ENCODE measurements at regions not wholly inside any gene's neighbourhood (a gene's known extent, or its start where the extent isn't known, plus 50 kb on each side); places are given as distances from the start of the nearest gene placed in this dataset.

GRCh38 chr5:3490957-3491507 is 104.6 kb upstream of the IRX1 start:
- DNase-seq (no peak), ATAC-seq (ENCODE audit: insufficient read depth, low read depth) (no peak)
- Histone ChIP-seq H2AFZ (ENCODE audit: low read depth, low read length) (no peak overlapping the region), H3K27ac (ENCODE audit: low read length) (no peak overlapping the region), H4K20me1 (ENCODE audit: insufficient read depth, low read length) (no peaks in the 10 kb centered on the region), H3K27me3 (ENCODE audit: insufficient read depth, low read length, poor library complexity) (no peaks in the 10 kb centered on the region), H3K9ac (ENCODE audit: low read depth, low read length) (no peak overlapping the region), H3K4me2 (ENCODE audit: insufficient read depth, low read length) (no peak overlapping the region), H3K4me3 (ENCODE audit: low read depth in 1 of 2, low read length in 2 of 2) (no peak overlapping the region), H3K4me1 (ENCODE audit: insufficient read depth, low read length) (no peaks in the 10 kb centered on the region), H3K79me2 (ENCODE audit: insufficient read depth, low read length) (no peaks in the 10 kb centered on the region), H3K36me3 (ENCODE audit: insufficient read depth, low read length) (no peaks in the 10 kb centered on the region), H3K9me3 (ENCODE audit: insufficient read depth, low read length, severe bottlenecking) (peaks cover 4% of the 10 kb centered on the region)
- TF ChIP-seq EZH2 (IDR thresholded peaks at IDR 0.05; ENCODE audit: borderline replicate concordance, low read depth, low read length, severe bottlenecking) (no peak), CTCF (IDR thresholded peaks at IDR 0.05; ENCODE audit: borderline replicate concordance, extremely low read depth, low read length, poor library complexity, severe bottlenecking) (no peak)

GRCh38 chr5:3489239-3489843 is 106.3 kb upstream of the IRX1 start:
- no peaks in the 10 kb centered on the region for H3K9me3 ChIP-seq (ENCODE audit: insufficient read depth, low read length, severe bottlenecking)
- no peak overlapping the region for H3K9ac ChIP-seq (ENCODE audit: low read depth, low read length)
- H3K27me3 ChIP-seq (ENCODE audit: insufficient read depth, low read length, poor library complexity) = no peaks in the 10 kb centered on the region
- no peak for ATAC-seq (ENCODE audit: insufficient read depth, low read depth)
- H2AFZ ChIP-seq (ENCODE audit: low read depth, low read length) = no peak overlapping the region
- H3K4me2 ChIP-seq (ENCODE audit: insufficient read depth, low read length) = no peak overlapping the region
- no peak overlapping the region for H3K27ac ChIP-seq (ENCODE audit: low read length)
- H3K36me3 ChIP-seq (ENCODE audit: insufficient read depth, low read length) = no peaks in the 10 kb centered on the region
- no peaks in the 10 kb centered on the region for H3K79me2 ChIP-seq (ENCODE audit: insufficient read depth, low read length)
- no peak for TF ChIP-seq EZH2 (IDR thresholded peaks at IDR 0.05; ENCODE audit: borderline replicate concordance, low read depth, low read length, severe bottlenecking)
- no peak for TF ChIP-seq CTCF (IDR thresholded peaks at IDR 0.05; ENCODE audit: borderline replicate concordance, extremely low read depth, low read length, poor library complexity, severe bottlenecking)
- no peak for DNase-seq
- no peaks in the 10 kb centered on the region for H4K20me1 ChIP-seq (ENCODE audit: insufficient read depth, low read length)
- peaks cover 15% of the 10 kb centered on the region for H3K4me1 ChIP-seq (ENCODE audit: insufficient read depth, low read length)
- no peak overlapping the region for H3K4me3 ChIP-seq (ENCODE audit: low read depth in 1 of 2, low read length in 2 of 2)

- peak; percentile 82 for ATAC-seq (ENCODE audit: insufficient read depth, low read depth)
- no peaks in the 10 kb centered on the region for H3K36me3 ChIP-seq (ENCODE audit: insufficient read depth, low read length)
- H3K27me3 ChIP-seq (ENCODE audit: insufficient read depth, low read length, poor library complexity) = no peaks in the 10 kb centered on the region
Observed at GRCh38 chr5:3484836-3485235, 110.8 kb upstream of the IRX1 start.

More at GRCh38 chr5:3484836-3485235, 110.8 kb upstream of the IRX1 start:
- peak overlapping the region; percentile 73 for H2AFZ ChIP-seq (ENCODE audit: low read depth, low read length)
- peak overlapping the region; percentile 40 for H3K9ac ChIP-seq (ENCODE audit: low read depth, low read length)
- TF ChIP-seq CTCF (IDR thresholded peaks at IDR 0.05; ENCODE audit: borderline replicate concordance, extremely low read depth, low read length, poor library complexity, severe bottlenecking) = no peak
- TF ChIP-seq EZH2 (IDR thresholded peaks at IDR 0.05; ENCODE audit: borderline replicate concordance, low read depth, low read length, severe bottlenecking) = no peak
- H3K4me1 ChIP-seq (ENCODE audit: insufficient read depth, low read length) = peaks cover 19% of the 10 kb centered on the region
- H3K4me2 ChIP-seq (ENCODE audit: insufficient read depth, low read length) = peak overlapping the region; percentile 56
- peak overlapping the region in 1 of 2 experiments; percentile 34; a peak in 2 of 4 replicates for H3K4me3 ChIP-seq (ENCODE audit: low read depth in 1 of 2, low read length in 2 of 2)
- H3K9me3 ChIP-seq (ENCODE audit: insufficient read depth, low read length, severe bottlenecking) = no peaks in the 10 kb centered on the region
- peak overlapping the region; percentile 81 for H3K27ac ChIP-seq (ENCODE audit: low read length)
- no peaks in the 10 kb centered on the region for H3K79me2 ChIP-seq (ENCODE audit: insufficient read depth, low read length)
- peak; percentile 43 for DNase-seq
- H4K20me1 ChIP-seq (ENCODE audit: insufficient read depth, low read length) = no peaks in the 10 kb centered on the region

Measured in DND-41 (cell line).